Adrenal gland (tissue), 9 donors: ENCODE measurements at regions not wholly inside any gene's neighbourhood (a gene's known extent, or its start where the extent isn't known, plus 50 kb on each side); places are given as distances from the start of the nearest gene placed in this dataset.

Source experiments
- DNase-seq, 7 donors: peaks; one replicate each; pipeline ENCODE4 v3.0.0-alpha.2; 2019 to 2020
- H3K27ac ChIP-seq, 5 donors: fragments of 200-600 bp; sonication (generic) in 4 of 5; 1 replicate in 3 of 5; 2 replicates in 2 of 5; pipeline versions ENCODE4 v1.5.1 to v1.8.0; 2016 to 2020; ENCODE audit warnings: mild to moderate bottlenecking in 1 of 5
- H3K27me3 ChIP-seq: fragments of 200-600 bp; 2 replicates; pipeline ENCODE4 v1.8.0; 2021
- H3K36me3 ChIP-seq, 2 donors: fragments of 200-600 bp; replicated peaks in 1 of 2; 1 replicate in 1 of 2; 2 replicates in 1 of 2; pipeline versions ENCODE4 v1.5.1 to v1.8.0; 2018 to 2022
- H3K4me1 ChIP-seq, 2 donors: fragments of 200-600 bp; replicated peaks in 1 of 2; 1 replicate in 1 of 2; 2 replicates in 1 of 2; pipeline versions ENCODE4 v1.5.1 to v1.8.0; 2018 to 2021
- H3K4me3 ChIP-seq, 4 donors: fragments of 200-600 bp; sonication (generic) in 3 of 4; one replicate each; pipeline ENCODE4 v1.5.1; 2016 to 2018
- H3K9me3 ChIP-seq, 3 donors: fragments of 200-600 bp; sonication (generic) in 1 of 3; replicated peaks in 1 of 3; 1 replicate in 2 of 3; 2 replicates in 1 of 3; pipeline versions ENCODE4 v1.5.1 to v1.8.0; 2016 to 2021
- POLR2A ChIP-seq, 2 donors: fragments of 450-650 bp; IDR thresholded peaks; one replicate each; pipeline ENCODE4 v1.6.1; 2017; ENCODE audit warnings: antibody characterized with exemption in 2 of 2, mild to moderate bottlenecking in 2 of 2, moderate library complexity in 1 of 2
- WGBS, 4 donors: extraction: QIAGEN DNeasy Blood & Tissue Kit in 2 of 4; methylation state at CpG; one replicate each; pipeline versions ENCODE4 v1.1.5 to v1.1.7; 2013 to 2017; 5-methylcytosine and 5-hydroxymethylcytosine counted together
- intact Hi-C, 2 donors: fragments of 100-400 bp; cut with DNase I; formaldehyde crosslinking; loops; one replicate each; pipeline versions ENCODE4 v1.14.1 to v1.15.0; 2022 to 2023
- TF ChIP-seq, protein P1 (sequence below), 6 experiments: fragments of 450-650 bp in 4 of 6; fragments of 200-600 bp in 2 of 6; sonication (generic) in 1 of 6; IDR thresholded peaks; 1 replicate in 5 of 6; 2 replicates in 1 of 6; pipeline versions ENCODE4 v1.5.1 to v1.8.0; 2016 to 2021; ENCODE audit warnings: antibody characterized with exemption in 6 of 6, mild to moderate bottlenecking in 2 of 6, moderate library complexity in 1 of 6
- donor health status: healthy with polysubstance abuse.
- donor health status: Bipolar disorder and iron deficiency.
- donor health status: DM: yes; HTN: yes; CAD: no.
- donor health status: DM: no; HTN: no; CAD: no.
- donor health status: DM: no; HTN: no; CAD: no.

DNA sequence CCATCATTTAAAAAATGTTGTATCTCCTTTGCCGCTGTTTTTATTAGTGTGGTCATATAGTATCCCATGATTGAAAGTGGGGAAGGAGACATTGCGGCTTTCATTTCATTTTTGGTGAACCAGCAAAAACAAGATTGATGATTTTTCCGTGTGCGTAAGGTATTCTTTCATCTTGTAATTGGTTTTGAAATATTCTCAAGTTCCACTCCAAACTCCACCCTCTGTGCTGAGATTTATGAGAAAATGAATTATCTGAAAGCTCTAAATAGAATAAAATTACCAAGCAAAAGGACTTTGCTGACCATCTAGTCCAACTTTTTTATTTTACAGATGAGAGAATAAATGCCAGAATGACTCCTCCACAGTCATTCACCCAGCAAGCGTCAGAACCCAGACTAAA lies 103.1 kb upstream of the MPDZ start:
- no peak for DNase-seq
- Histone ChIP-seq H3K27ac (no peak overlapping the region), H3K27me3 (no peaks in the 10 kb centered on the region), H3K9me3 (no peaks in the 10 kb centered on the region), H3K4me3 (no peak overlapping the region), H3K36me3 (no peaks in the 10 kb centered on the region), H3K4me1 (peaks cover 9 to 21% of the 10 kb centered on the region in 2 donors)
- TF ChIP-seq POLR2A (IDR thresholded peaks at IDR 0.05), result no peak
- TF ChIP-seq, protein P1, sequence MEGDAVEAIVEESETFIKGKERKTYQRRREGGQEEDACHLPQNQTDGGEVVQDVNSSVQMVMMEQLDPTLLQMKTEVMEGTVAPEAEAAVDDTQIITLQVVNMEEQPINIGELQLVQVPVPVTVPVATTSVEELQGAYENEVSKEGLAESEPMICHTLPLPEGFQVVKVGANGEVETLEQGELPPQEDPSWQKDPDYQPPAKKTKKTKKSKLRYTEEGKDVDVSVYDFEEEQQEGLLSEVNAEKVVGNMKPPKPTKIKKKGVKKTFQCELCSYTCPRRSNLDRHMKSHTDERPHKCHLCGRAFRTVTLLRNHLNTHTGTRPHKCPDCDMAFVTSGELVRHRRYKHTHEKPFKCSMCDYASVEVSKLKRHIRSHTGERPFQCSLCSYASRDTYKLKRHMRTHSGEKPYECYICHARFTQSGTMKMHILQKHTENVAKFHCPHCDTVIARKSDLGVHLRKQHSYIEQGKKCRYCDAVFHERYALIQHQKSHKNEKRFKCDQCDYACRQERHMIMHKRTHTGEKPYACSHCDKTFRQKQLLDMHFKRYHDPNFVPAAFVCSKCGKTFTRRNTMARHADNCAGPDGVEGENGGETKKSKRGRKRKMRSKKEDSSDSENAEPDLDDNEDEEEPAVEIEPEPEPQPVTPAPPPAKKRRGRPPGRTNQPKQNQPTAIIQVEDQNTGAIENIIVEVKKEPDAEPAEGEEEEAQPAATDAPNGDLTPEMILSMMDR (IDR thresholded peaks at IDR 0.05), result no peak
- 71 to 76% (median 75%) methylated on average over 5 of the region's 5 CpGs for WGBS, 4 donors
- intact Hi-C loops, result no loop called here

DNA sequence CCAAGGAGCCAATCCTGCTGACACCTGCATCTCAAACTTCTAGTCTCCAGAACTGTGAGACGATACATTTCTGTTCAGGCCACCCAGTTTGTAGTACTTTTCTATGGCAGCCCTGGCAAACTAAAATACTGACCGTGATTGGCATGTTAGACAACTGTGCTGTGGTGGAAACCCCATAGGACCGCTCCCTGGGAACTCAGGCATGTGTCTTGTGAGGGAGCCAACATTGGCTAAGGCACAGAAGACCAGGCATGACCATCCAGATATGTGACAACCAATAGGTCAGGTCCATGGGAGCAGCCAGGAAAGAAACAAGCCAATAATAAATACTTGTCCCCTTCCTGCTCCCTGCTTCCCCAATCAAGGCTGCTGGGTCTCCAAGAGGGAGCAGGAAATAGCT lies 101.4 kb upstream of the MPDZ start:
- no peak for DNase-seq
- H3K36me3 ChIP-seq, result no peaks in the 10 kb centered on the region
- H3K27me3 ChIP-seq, result no peaks in the 10 kb centered on the region
- WGBS, 4 donors, result 86 to 100% (median 90%) methylated on average over 2 to 3 of the region's 3 CpGs
- no peak overlapping the region for H3K4me3 ChIP-seq
- TF ChIP-seq POLR2A (IDR thresholded peaks at IDR 0.05), result no peak
- H3K27ac ChIP-seq, result no peak overlapping the region
- H3K9me3 ChIP-seq, result no peaks in the 10 kb centered on the region
- peaks cover 0 to 8% of the 10 kb centered on the region in 2 donors for H3K4me1 ChIP-seq
- intact Hi-C loops, result no loop called here

DNA sequence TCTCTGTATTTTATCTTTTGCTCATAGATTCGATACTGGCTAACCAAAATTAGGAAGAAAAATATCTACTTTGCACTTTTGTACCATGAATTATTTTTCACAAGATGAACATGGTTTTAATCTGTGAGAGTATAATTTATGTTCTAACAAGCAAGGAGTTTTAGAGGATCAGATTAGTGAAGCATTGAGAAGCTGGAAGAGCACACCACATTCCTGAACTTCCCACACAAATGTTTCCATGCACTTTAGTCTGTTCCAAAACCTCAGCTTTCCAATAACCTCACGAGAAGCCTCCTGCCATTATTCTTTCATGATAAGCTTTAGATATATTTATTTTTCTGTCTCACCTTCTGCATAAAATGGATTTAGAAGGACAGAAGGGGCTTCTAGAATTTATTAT lies 98.7 kb upstream of the MPDZ start:
- no peaks in the 10 kb centered on the region for H3K36me3 ChIP-seq
- H3K27ac ChIP-seq, result no peak overlapping the region
- no peak overlapping the region for H3K4me3 ChIP-seq
- TF ChIP-seq, protein P1 (IDR thresholded peaks at IDR 0.05), result no peak
- no peak for TF ChIP-seq POLR2A (IDR thresholded peaks at IDR 0.05)
- H3K9me3 ChIP-seq, result no peaks in the 10 kb centered on the region
- H3K27me3 ChIP-seq, result no peaks in the 10 kb centered on the region
- WGBS, 4 donors, result 59 to 73% (median 64%) methylated on average over 2 of the region's 2 CpGs
- DNase-seq, result no peak
- intact Hi-C loops, result no loop called here
- H3K4me1 ChIP-seq, result peaks cover 0 to 8% of the 10 kb centered on the region in 2 donors

DNA sequence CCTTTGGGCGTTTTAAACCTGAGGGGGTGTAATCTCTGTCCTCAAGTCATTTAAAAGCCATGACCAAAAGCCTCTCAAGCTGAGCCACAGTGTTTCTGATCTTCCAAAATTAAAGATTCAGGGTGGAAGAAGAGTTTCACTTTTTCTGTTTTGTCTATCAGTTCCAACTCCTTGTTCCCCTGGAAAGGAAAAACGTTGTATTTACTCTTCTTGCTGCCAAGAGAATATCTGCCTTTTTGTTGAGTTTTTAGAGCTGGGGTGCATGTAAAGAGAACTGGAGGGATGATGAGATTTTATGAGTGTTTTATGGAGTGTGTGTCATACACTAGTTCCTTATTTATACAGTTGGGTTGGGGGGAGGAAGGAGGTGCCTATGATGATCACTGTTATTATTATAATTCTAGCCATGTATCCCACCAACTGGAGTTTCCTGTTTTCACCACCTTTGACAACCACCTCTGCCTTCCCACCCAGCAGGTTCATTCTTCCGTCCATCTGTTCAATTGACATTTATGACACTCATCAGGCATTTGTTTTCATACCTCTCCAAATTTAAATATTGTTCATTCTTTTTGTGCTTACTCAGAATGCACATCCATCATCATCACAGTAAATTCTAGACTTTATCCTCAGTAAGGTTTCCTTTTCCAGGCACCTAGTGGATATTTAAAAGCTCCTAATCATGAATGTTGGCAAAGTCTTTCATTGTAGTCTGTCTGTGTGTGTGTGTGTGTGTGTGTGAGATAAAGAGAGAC lies 97.9 kb upstream of the MPDZ start:
- intact Hi-C loops, result no loop called here
- WGBS, 4 donors, result 63 to 69% (median 65%) methylated on average over 3 of the region's 3 CpGs

More for the DNA sequence above, 97.9 kb upstream of the MPDZ start:
- Histone ChIP-seq H3K4me1 (peaks cover 0 to under 1% of the 10 kb centered on the region in 2 donors), H3K9me3 (no peaks in the 10 kb centered on the region), H3K27me3 (no peaks in the 10 kb centered on the region), H3K36me3 (no peaks in the 10 kb centered on the region), H3K27ac (no peak overlapping the region), H3K4me3 (no peak overlapping the region)
- no peak for DNase-seq
- TF ChIP-seq, protein P1 (IDR thresholded peaks at IDR 0.05), result no peak
- TF ChIP-seq POLR2A (IDR thresholded peaks at IDR 0.05), result no peak
